K562 (cell line): ENCODE measurements at regions not wholly inside any gene's neighbourhood (a gene's known extent, or its start where the extent isn't known, plus 50 kb on each side); places are given as distances from the start of the nearest gene placed in this dataset.
A peak's percentile ranks its signal among the peaks of the same experiment; 100 is the strongest.

Source experiments
- ATAC-seq: fragments of 200-7000 bp; cut with Tn5 transposase; 3 replicates; pipeline ENCODE4 v1.9.1; 2020; ENCODE audit warnings: moderate library complexity
- BruUV-seq: library from RNA; stranded (reverse); fragments of 400-500 nt; replicated peaks from 2 replicates; lab custom pipeline; 2021; lab: Mats Ljungman, UMichigan
- CTCF ChIA-PET: fragments of 300-600 bp; formaldehyde crosslinking; extraction: SDS; loops from one replicate; lab custom pipeline; 2021; ENCODE audit warnings: low intra/inter-chr PET ratio; lab: Yijun Ruan, JAX
- POLR2A ChIA-PET: fragments of 300-600, 350-650 bp; sonication (Branson Sonifier 250); formaldehyde crosslinking; extraction: SDS; loops from one replicate; lab custom pipeline; 2021; ENCODE audit warnings: antibody characterized with exemption, inconsistent platforms; lab: Yijun Ruan, JAX
- DNase-seq, 4 experiments: peaks; one replicate each; pipeline versions ENCODE4 v3.0.0 to v3.0.0-alpha.2; 2011 to 2018; ENCODE audit warnings: low spot score in 3 of 4, mixed read lengths in 3 of 4; ENCODE audit errors: extremely low read depth in 1 of 4
- FAIRE-seq: peaks from 2 replicates; lab custom pipeline; 2011; peaks lifted over from hg19 to GRCh38; lab: Jason Lieb, UNC
- H2AFZ ChIP-seq: 2 replicates; pipeline ENCODE4 v1.6.0; 2011; ENCODE audit warnings: low read depth, low read length, control low read depth, inconsistent platforms
- H3K27ac ChIP-seq: fragments of 200-600 bp; 3 replicates; pipeline ENCODE4 v1.8.0; 2011; ENCODE audit warnings: low read depth, mild to moderate bottlenecking, control low read depth, inconsistent platforms, low read length, moderate library complexity, mixed read lengths; ENCODE audit errors: extremely low read depth
- H3K27me3 ChIP-seq, 2 experiments: fragments of 300-600 bp in 1 of 2; 2 replicates in 1 of 2; 3 replicates in 1 of 2; pipeline versions ENCODE4 v1.6.0 to v1.8.0; 2011; ENCODE audit warnings: inconsistent platforms in 2 of 2, low read length in 2 of 2, mild to moderate bottlenecking in 1 of 2, mixed read lengths in 1 of 2, moderate library complexity in 1 of 2; ENCODE audit not compliant: control insufficient read depth in 2 of 2, insufficient read depth in 2 of 2
- H3K36me3 ChIP-seq: fragments of 300-600 bp; 3 replicates; pipeline ENCODE4 v1.8.0; 2011; ENCODE audit warnings: mild to moderate bottlenecking, low read length, inconsistent platforms; ENCODE audit not compliant: control insufficient read depth, insufficient read depth
- H3K4me1 ChIP-seq, 2 experiments: fragments of 200-600 bp in 1 of 2; replicated peaks in 1 of 2; 2 replicates in 1 of 2; 3 replicates in 1 of 2; pipeline versions ENCODE4 v1.5.1 to v1.8.0; 2011; ENCODE audit warnings: inconsistent platforms in 2 of 2, low read length in 2 of 2, mild to moderate bottlenecking in 1 of 2, mixed read lengths in 1 of 2, moderate library complexity in 1 of 2; ENCODE audit not compliant: control insufficient read depth in 2 of 2, insufficient read depth in 2 of 2
- H3K4me2 ChIP-seq: 2 replicates; pipeline ENCODE4 v1.6.1; 2011; ENCODE audit warnings: low read length, control low read depth, inconsistent platforms, mixed read lengths; ENCODE audit not compliant: insufficient read depth
- H3K4me3 ChIP-seq: fragments of 200-600 bp; sonication (generic), shearing (Covaris generic); 2 replicates; pipeline ENCODE4 v1.5.1; 2016; ENCODE audit warnings: control low read depth, inconsistent platforms
- H3K79me2 ChIP-seq: fragments of 200-600 bp; 3 replicates; pipeline ENCODE4 v1.8.0; 2011; ENCODE audit warnings: low read length, inconsistent platforms; ENCODE audit not compliant: control insufficient read depth, insufficient read depth
- H3K9ac ChIP-seq, 2 experiments: 2 replicates each; pipeline versions ENCODE4 v1.6.0 to v1.6.1; 2011; ENCODE audit warnings: low read depth in 2 of 2, low read length in 2 of 2, control low read depth in 1 of 2, inconsistent platforms in 1 of 2, mild to moderate bottlenecking in 1 of 2, mixed read lengths in 1 of 2; ENCODE audit not compliant: insufficient read depth in 1 of 2
- H3K9me1 ChIP-seq: one replicate; pipeline ENCODE4 v1.6.0; 2011; ENCODE audit warnings: inconsistent platforms, mild to moderate bottlenecking, low read length, moderate library complexity; ENCODE audit not compliant: control insufficient read depth, insufficient read depth
- H3K9me3 ChIP-seq: replicated peaks from 2 replicates; pipeline ENCODE4 v1.5.1; 2011; ENCODE audit warnings: low read depth, low read length, inconsistent platforms; ENCODE audit not compliant: control insufficient read depth, insufficient read depth
- H4K20me1 ChIP-seq: replicated peaks from 2 replicates; pipeline ENCODE4 v1.6.1; 2011; ENCODE audit warnings: low read length, inconsistent platforms, mixed read lengths; ENCODE audit not compliant: control insufficient read depth, insufficient read depth
- ARID2 ChIP-seq: fragments of 450-650 bp; IDR thresholded peaks from 2 replicates; pipeline ENCODE4 v1.6.1; 2017; ENCODE audit warnings: antibody characterized with exemption, mild to moderate bottlenecking
- BMI1 ChIP-seq: fragments of 150-350 bp; IDR thresholded peaks from 2 replicates; pipeline ENCODE4 v1.6.1; 2014; ENCODE audit warnings: low read length
- BRCA1 ChIP-seq, 2 experiments: fragments of 450-650 bp in 1 of 2; sonication (generic) in 1 of 2; formaldehyde crosslinking in 1 of 2; IDR thresholded peaks; 2 replicates each; pipeline versions ENCODE4 v1.5.0 to v1.6.1; 2017 to 2020; ENCODE audit warnings: mild to moderate bottlenecking in 1 of 2, missing genetic modification reagents in 1 of 2
- DIDO1 ChIP-seq: fragments of 450-650 bp; IDR thresholded peaks from 2 replicates; pipeline ENCODE4 v1.6.1; 2016; ENCODE audit warnings: low read depth, missing biosample characterization, missing genetic modification characterization
- DNMT1 ChIP-seq: fragments of 450-650 bp; IDR thresholded peaks from 2 replicates; pipeline ENCODE4 v1.6.1; 2016; ENCODE audit warnings: antibody characterized with exemption, mild to moderate bottlenecking
- DPF2 ChIP-seq: fragments of 450-650 bp; IDR thresholded peaks from 2 replicates; pipeline ENCODE4 v1.6.1; 2016
- EP300 ChIP-seq: IDR thresholded peaks from 2 replicates; pipeline ENCODE4 v1.6.1; 2012; ENCODE audit warnings: low read length, improper control_type of control experiment
- ERF ChIP-seq: fragments of 450-650 bp; formaldehyde crosslinking; IDR thresholded peaks from 2 replicates; pipeline ENCODE4 v1.4.0; 2020; ENCODE audit warnings: mild to moderate bottlenecking, mixed read lengths
- ESRRA ChIP-seq: fragments of 450-650 bp; IDR thresholded peaks from 2 replicates; pipeline ENCODE4 v1.6.1; 2014; ENCODE audit warnings: low read depth, mild to moderate bottlenecking, moderate library complexity, borderline replicate concordance
- FIP1L1 ChIP-seq: fragments of 200-400 bp; formaldehyde crosslinking; IDR thresholded peaks from 2 replicates; pipeline ENCODE4 v1.6.1; 2018; ENCODE audit warnings: mild to moderate bottlenecking, low read depth, low read length; ENCODE audit not compliant: poor library complexity, severe bottlenecking
- GABPB1 ChIP-seq: sonication (generic); formaldehyde crosslinking; IDR thresholded peaks from 2 replicates; pipeline ENCODE4 v1.8.0; 2022; ENCODE audit warnings: mild to moderate bottlenecking, missing genetic modification reagents
- HDAC3 ChIP-seq: fragments of 450-650 bp; IDR thresholded peaks from 2 replicates; pipeline ENCODE4 v1.6.1; 2018; ENCODE audit warnings: borderline replicate concordance, mild to moderate bottlenecking, moderate library complexity; ENCODE audit not compliant: partially characterized antibody
- HDAC6 ChIP-seq: IDR thresholded peaks from 2 replicates; pipeline ENCODE4 v1.6.1; 2012; ENCODE audit warnings: low read depth, mild to moderate bottlenecking, control low read depth, inconsistent platforms, low read length, moderate library complexity
- HMBOX1 ChIP-seq: sonication (generic); IDR thresholded peaks from 2 replicates; pipeline ENCODE4 v1.6.1; 2016
- IRF9 ChIP-seq: fragments of 450-650 bp; IDR thresholded peaks from 2 replicates; pipeline ENCODE4 v1.6.1; 2016; ENCODE audit warnings: missing biosample characterization, missing genetic modification characterization
- NR2F6 ChIP-seq: fragments of 450-650 bp; formaldehyde crosslinking; IDR thresholded peaks from 2 replicates; pipeline ENCODE4 v1.4.0; 2020; ENCODE audit warnings: mild to moderate bottlenecking
- PKNOX1 ChIP-seq: fragments of 450-650 bp; IDR thresholded peaks from 2 replicates; pipeline ENCODE4 v1.6.1; 2016
- PML ChIP-seq: IDR thresholded peaks from 2 replicates; pipeline ENCODE4 v1.6.1; 2012; ENCODE audit warnings: low read length, inconsistent platforms
- SIN3A ChIP-seq, 2 experiments: fragments of 150-350 bp in 1 of 2; IDR thresholded peaks; 2 replicates each; pipeline ENCODE4 v1.6.1; 2011 to 2016; ENCODE audit warnings: borderline replicate concordance in 2 of 2, low read depth in 2 of 2, low read length in 2 of 2, mild to moderate bottlenecking in 2 of 2, moderate library complexity in 2 of 2; ENCODE audit not compliant: control insufficient read depth in 1 of 2
- SREBF1 ChIP-seq: fragments of 150-350 bp; IDR thresholded peaks from 2 replicates; pipeline ENCODE4 v1.6.1; 2014; ENCODE audit warnings: antibody characterized with exemption, low read depth, low read length, borderline replicate concordance
- TCF3 ChIP-seq: sonication (generic); formaldehyde crosslinking; IDR thresholded peaks from 2 replicates; pipeline ENCODE4 v1.4.0; 2020; ENCODE audit warnings: mild to moderate bottlenecking, missing genetic modification reagents
- TRIM28 ChIP-seq: fragments of 450-650 bp; IDR thresholded peaks from 2 replicates; pipeline ENCODE4 v1.6.1; 2017
- ZNF12 ChIP-seq: sonication (generic); formaldehyde crosslinking; IDR thresholded peaks from 2 replicates; pipeline ENCODE4 v1.4.0; 2020; ENCODE audit warnings: mild to moderate bottlenecking, missing genetic modification reagents
- ZNF263 ChIP-seq: sonication (generic); formaldehyde crosslinking; IDR thresholded peaks from 2 replicates; pipeline ENCODE4 v1.8.0; 2022; ENCODE audit warnings: mild to moderate bottlenecking, missing genetic modification reagents, borderline replicate concordance
- WGBS: fragments of 100-300 bp; shearing (Covaris generic); methylation state at CpG from one replicate; pipeline ENCODE4 v1.1.6; 2016; ENCODE audit warnings: low coverage, mixed read lengths; ENCODE audit not compliant: insufficient coverage; ENCODE audit errors: missing lambda C conversion rate; 5-methylcytosine and 5-hydroxymethylcytosine counted together
- in situ Hi-C: fragments of 300-500 bp; cut with MboI; formaldehyde crosslinking; loops from 4 replicates; pipeline ENCODE4 v1.15.0; 2018; ENCODE audit warnings: inconsistent platforms, mixed read lengths
- intact Hi-C: fragments of 100-400 bp; cut with micrococcal nuclease; formaldehyde crosslinking; loops from 2 replicates; pipeline ENCODE4 v1.14.2; 2022

- in situ Hi-C loops, result no loop called here
- no peak overlapping the region; the same call in 1 of the 2 replicates for H2AFZ ChIP-seq
- CTCF ChIA-PET, result no interaction called here
- no peaks in the 10 kb centered on the region for H3K79me2 ChIP-seq
- DNase-seq, result peak; percentile 23 to 64 (median 38)
- no peaks in the 10 kb centered on the region for H3K9me3 ChIP-seq
- H3K36me3 ChIP-seq, result no peaks in the 10 kb centered on the region
- intact Hi-C loops, result no loop called here
- H3K9me1 ChIP-seq, result no peaks in the 10 kb centered on the region
- 7% methylated on average over 1 of the region's 1 CpG for WGBS
- peak; percentile 49; the same call in 2 of the 3 replicates for ATAC-seq
- H3K4me1 ChIP-seq, result peaks cover 15 to 17% of the 10 kb centered on the region in 2 experiments
- H3K4me2 ChIP-seq, result peak overlapping the region; percentile 30; the same call in 1 of the 2 replicates
- BruUV-seq, result no TSS peak
- no peak overlapping the region for H3K4me3 ChIP-seq
- no peaks in the 10 kb centered on the region for H4K20me1 ChIP-seq
- no peaks in the 10 kb centered on the region for H3K27me3 ChIP-seq
- POLR2A ChIA-PET, result interaction anchor here (0.6 to 1.4 kb wide), 3 partner anchors 14 to 63 kb away, joined by 3 to 4 read pairs (median 3); no protein-coding TSS in a partner anchor
- no peak overlapping the region for H3K27ac ChIP-seq
- FAIRE-seq, result no peak
- peak overlapping the region in 1 of 2 experiments; percentile 70; a peak in 1 of 4 replicates for H3K9ac ChIP-seq
- TF ChIP-seq TCF3 (peak; percentile 16), ERF (no peak), IRF9 (tag) (no peak), DNMT1 (no peak), DIDO1 (no peak), HMBOX1 (no peak), SREBF1 (no peak), PKNOX1 (no peak), HDAC3 (no peak), HDAC6 (no peak), PML (no peak), ZNF263 (CRISPR knock-in tag) (peak; percentile 86), GABPB1 (no peak), NR2F6 (no peak), FIP1L1 (no peak), DPF2 (peak; percentile 81), BRCA1 (IDR thresholded peaks at IDR 0.05) (no peak), BRCA1 (CRISPR knock-in tag; IDR thresholded peaks at IDR 0.05) (no peak), SIN3A (IDR thresholded peaks at IDR 0.05; ENCODE audit: borderline replicate concordance in 2 of 2, control insufficient read depth in 1 of 2, low read depth in 2 of 2, low read length in 2 of 2) (no peak), EP300 (peak; percentile 83), ARID2 (no peak), ESRRA (peak; percentile 84), BMI1 (no peak), ZNF12 (no peak), TRIM28 (no peak)
These were observed 256.1 kb upstream of the HES1 start for GRCh38 chr3:193879864-193880242.
